PC-3 (cell line): ENCODE measurements at regions not wholly inside any gene's neighbourhood (a gene's known extent, or its start where the extent isn't known, plus 50 kb on each side); places are given as distances from the start of the nearest gene placed in this dataset.

Experiments
- EZH2 ChIP-seq: fragments of 300-600 bp; sonication (generic); IDR thresholded peaks from one replicate; pipeline ENCODE4 v1.6.1; 2017; ENCODE audit warnings: antibody characterized with exemption, mild to moderate bottlenecking, low read length; ENCODE audit not compliant: unreplicated experiment
- EZH2phosphoT487 ChIP-seq: fragments of 300-600 bp; sonication (generic); IDR thresholded peaks from 2 replicates; pipeline ENCODE4 v1.6.1; 2018; ENCODE audit warnings: mild to moderate bottlenecking, antibody characterized with exemption, low read length, borderline replicate concordance
- TF ChIP-seq, protein P1 (sequence below): fragments of 300-600 bp; sonication (generic); conservative IDR thresholded peaks from 2 replicates; pipeline ENCODE4 v1.5.1; 2017; ENCODE audit warnings: antibody characterized with exemption, low read depth, mild to moderate bottlenecking, low read length

DNA sequence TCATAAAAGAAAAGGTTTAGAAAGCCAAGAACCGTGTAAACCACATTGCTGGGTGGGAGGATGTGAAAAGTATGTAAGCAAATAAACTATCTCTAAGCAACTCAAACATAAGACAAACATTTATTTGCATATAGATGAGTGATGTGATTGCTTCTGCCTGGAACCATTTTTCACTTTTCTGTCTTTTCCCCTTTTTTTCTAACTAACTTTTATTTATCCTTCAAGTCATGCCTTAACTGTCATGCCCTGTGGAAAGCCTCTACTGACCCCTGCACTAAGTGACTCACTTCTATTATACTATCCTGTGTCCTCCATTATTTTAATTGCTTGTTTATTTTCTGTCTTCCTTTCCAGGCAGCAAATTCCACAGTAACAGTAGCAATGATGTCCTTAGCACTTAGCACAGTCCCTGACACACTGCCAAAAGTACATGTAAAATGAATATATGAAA, 87.5 kb upstream of the CTAGE1 start:
- TF ChIP-seq, protein P1, sequence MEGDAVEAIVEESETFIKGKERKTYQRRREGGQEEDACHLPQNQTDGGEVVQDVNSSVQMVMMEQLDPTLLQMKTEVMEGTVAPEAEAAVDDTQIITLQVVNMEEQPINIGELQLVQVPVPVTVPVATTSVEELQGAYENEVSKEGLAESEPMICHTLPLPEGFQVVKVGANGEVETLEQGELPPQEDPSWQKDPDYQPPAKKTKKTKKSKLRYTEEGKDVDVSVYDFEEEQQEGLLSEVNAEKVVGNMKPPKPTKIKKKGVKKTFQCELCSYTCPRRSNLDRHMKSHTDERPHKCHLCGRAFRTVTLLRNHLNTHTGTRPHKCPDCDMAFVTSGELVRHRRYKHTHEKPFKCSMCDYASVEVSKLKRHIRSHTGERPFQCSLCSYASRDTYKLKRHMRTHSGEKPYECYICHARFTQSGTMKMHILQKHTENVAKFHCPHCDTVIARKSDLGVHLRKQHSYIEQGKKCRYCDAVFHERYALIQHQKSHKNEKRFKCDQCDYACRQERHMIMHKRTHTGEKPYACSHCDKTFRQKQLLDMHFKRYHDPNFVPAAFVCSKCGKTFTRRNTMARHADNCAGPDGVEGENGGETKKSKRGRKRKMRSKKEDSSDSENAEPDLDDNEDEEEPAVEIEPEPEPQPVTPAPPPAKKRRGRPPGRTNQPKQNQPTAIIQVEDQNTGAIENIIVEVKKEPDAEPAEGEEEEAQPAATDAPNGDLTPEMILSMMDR, result no peak
- TF ChIP-seq EZH2, result no peak
- no peak for TF ChIP-seq EZH2phosphoT487
